Endothelial cell of umbilical vein (primary cell): ENCODE measurements at regions not wholly inside any gene's neighbourhood (a gene's known extent, or its start where the extent isn't known, plus 50 kb on each side); places are given as distances from the start of the nearest gene placed in this dataset.

Experiments used
- BruUV-seq: library from RNA; stranded (reverse); fragments of 400-500 nt; replicated peaks from 2 replicates; lab custom pipeline; 2021; lab: Mats Ljungman, UMichigan
- CTCF ChIA-PET: fragments of 300-600, 350-600 bp; sonication (Branson Sonifier 250); formaldehyde crosslinking; loops from one replicate; lab custom pipeline; 2021; ENCODE audit warnings: antibody characterized with exemption, inconsistent platforms; lab: Charles Lee
- POLR2A ChIA-PET: fragments of 300-600, 350-600 bp; sonication (Branson Sonifier 250); formaldehyde crosslinking; loops from one replicate; lab custom pipeline; 2021; ENCODE audit warnings: antibody characterized with exemption, inconsistent platforms; lab: Charles Lee
- DNase-seq: peaks from one replicate; pipeline ENCODE4 v3.0.0-alpha.2; 2011; ENCODE audit warnings: low read depth, low spot score
- FAIRE-seq: peaks from 2 replicates; lab custom pipeline; 2011; peaks lifted over from hg19 to GRCh38; lab: Jason Lieb, UNC
- H2AFZ ChIP-seq: 2 replicates; pipeline ENCODE4 v1.6.0; 2012; ENCODE audit warnings: low read depth, low read length, control low read depth, inconsistent platforms
- H3K27ac ChIP-seq: 2 replicates; pipeline ENCODE4 v1.5.1; 2011; ENCODE audit warnings: low read depth, mild to moderate bottlenecking, control low read depth, low read length, moderate library complexity; ENCODE audit not compliant: insufficient read depth
- H3K27me3 ChIP-seq, 2 experiments: 2 replicates each; pipeline versions ENCODE4 v1.6.0 to v1.6.1; 2011; ENCODE audit warnings: low read length in 2 of 2, mixed read lengths in 1 of 2; ENCODE audit not compliant: control insufficient read depth in 2 of 2, insufficient read depth in 2 of 2
- H3K36me3 ChIP-seq, 2 experiments: 2 replicates in 1 of 2; 3 replicates in 1 of 2; pipeline ENCODE4 v1.5.1; 2011; ENCODE audit warnings: low read length in 2 of 2, mild to moderate bottlenecking in 1 of 2, moderate library complexity in 1 of 2; ENCODE audit not compliant: control insufficient read depth in 2 of 2, insufficient read depth in 2 of 2; ENCODE audit errors: extremely low read depth in 1 of 2
- H3K4me1 ChIP-seq: 3 replicates; pipeline ENCODE4 v1.5.1; 2011; ENCODE audit warnings: mild to moderate bottlenecking, low read length; ENCODE audit not compliant: control insufficient read depth, insufficient read depth; ENCODE audit errors: extremely low read depth
- H3K4me2 ChIP-seq: 2 replicates; pipeline ENCODE4 v1.6.1; 2011; ENCODE audit warnings: low read length, control low read depth, mixed read lengths; ENCODE audit not compliant: insufficient read depth
- H3K4me3 ChIP-seq, 3 experiments: fragments of 200-600 bp in 1 of 3; sonication (generic), shearing (Covaris generic) in 1 of 3; replicated peaks in 1 of 3; 2 replicates each; pipeline ENCODE4 v1.5.1; 2011 to 2016; ENCODE audit warnings: control low read depth in 3 of 3, low read length in 3 of 3, mild to moderate bottlenecking in 2 of 3, inconsistent platforms in 1 of 3, low read depth in 1 of 3, moderate library complexity in 1 of 3; ENCODE audit not compliant: insufficient read depth in 1 of 3
- H3K79me2 ChIP-seq: 2 replicates; pipeline ENCODE4 v1.6.0; 2012; ENCODE audit warnings: low read length, inconsistent platforms; ENCODE audit not compliant: control insufficient read depth, insufficient read depth
- H3K9ac ChIP-seq: replicated peaks from 2 replicates; pipeline ENCODE3; 2011; ENCODE audit warnings: low read length, control low read depth; ENCODE audit not compliant: insufficient read depth; ENCODE audit errors: extremely low read depth
- H3K9me1 ChIP-seq: replicated peaks from 3 replicates; pipeline ENCODE4 v1.6.0; 2011; ENCODE audit warnings: mild to moderate bottlenecking, low read length; ENCODE audit not compliant: control insufficient read depth, insufficient read depth; ENCODE audit errors: extremely low read depth
- H3K9me3 ChIP-seq: replicated peaks from 2 replicates; pipeline ENCODE4 v1.5.1; 2012; ENCODE audit warnings: low read length, inconsistent platforms; ENCODE audit not compliant: control insufficient read depth, insufficient read depth
- H4K20me1 ChIP-seq: replicated peaks from 2 replicates; pipeline ENCODE3; 2011; ENCODE audit warnings: mild to moderate bottlenecking, low read length; ENCODE audit not compliant: control insufficient read depth, insufficient read depth; ENCODE audit errors: extremely low read depth
- CTCF ChIP-seq, 2 donors: IDR thresholded peaks; 1 replicate in 1 of 2; 2 replicates in 1 of 2; pipeline ENCODE4 v1.5.1; 2011; ENCODE audit warnings: low read length in 2 of 2, mild to moderate bottlenecking in 2 of 2, moderate library complexity in 2 of 2, control low read depth in 1 of 2, inconsistent platforms in 1 of 2, low read depth in 1 of 2; ENCODE audit not compliant: insufficient read depth in 1 of 2; ENCODE audit errors: extremely low read depth in 1 of 2
- EZH2 ChIP-seq: IDR thresholded peaks from 2 replicates; pipeline ENCODE4 v1.6.1; 2012; ENCODE audit warnings: borderline replicate concordance, low read depth, mild to moderate bottlenecking, moderate library complexity, low read length, inconsistent platforms; ENCODE audit not compliant: severe bottlenecking
- FOS ChIP-seq: IDR thresholded peaks from 2 replicates; pipeline ENCODE4 v1.6.1; 2011; ENCODE audit warnings: mild to moderate bottlenecking, low read length, moderate library complexity, borderline replicate concordance; ENCODE audit not compliant: insufficient read depth
- GATA2 ChIP-seq: IDR thresholded peaks from 2 replicates; pipeline ENCODE4 v1.7.0; 2011; ENCODE audit warnings: low read depth, mild to moderate bottlenecking, moderate library complexity, mixed read lengths, low read length; ENCODE audit not compliant: insufficient read length, insufficient read depth
- JUN ChIP-seq: IDR thresholded peaks from 2 replicates; pipeline ENCODE4 v1.6.1; 2011; ENCODE audit warnings: borderline replicate concordance, low read depth; ENCODE audit not compliant: insufficient read length, insufficient read depth
- MAX ChIP-seq: IDR thresholded peaks from 2 replicates; pipeline ENCODE4 v1.6.1; 2011; ENCODE audit not compliant: insufficient read depth, insufficient read length
- MYC ChIP-seq: IDR thresholded peaks from one replicate; pipeline ENCODE4 v1.6.1; 2011; ENCODE audit warnings: mild to moderate bottlenecking, low read depth, low read length
- POLR2A ChIP-seq: IDR thresholded peaks from 2 replicates; pipeline ENCODE4 v1.6.1; 2012; ENCODE audit warnings: low read depth, mild to moderate bottlenecking, control low read depth, low read length
- POLR2AphosphoS5 ChIP-seq: IDR thresholded peaks from 2 replicates; pipeline ENCODE4 v1.6.1; 2012; ENCODE audit warnings: low read depth, mild to moderate bottlenecking, control low read depth, low read length, moderate library complexity; ENCODE audit not compliant: insufficient read depth
- dilution Hi-C: fragments of 300-500 bp; cut with MboI; formaldehyde crosslinking; loops from one replicate; pipeline ENCODE4 v1.15.0; 2019; ENCODE audit warnings: low sequenced_read_pairs; ENCODE audit not compliant: extremely low pct_ligation_motif_present
- intact Hi-C: fragments of 100-400 bp; cut with micrococcal nuclease; formaldehyde crosslinking; loops from one replicate; pipeline ENCODE4 v1.10.0; 2022

GRCh38 chr2:37775908-37776250, 104.4 kb upstream of the CDC42EP3 start:
- dilution Hi-C loops: no loop called here
- POLR2A ChIA-PET: interaction anchor here (0.7 kb wide), 1 partner anchor 131 kb away, joined by 3 read pairs; no protein-coding TSS in a partner anchor

More at GRCh38 chr2:37775908-37776250, 104.4 kb upstream of the CDC42EP3 start:
- no peaks in the 10 kb centered on the region for H3K36me3 ChIP-seq
- no peak overlapping the region for H3K4me3 ChIP-seq
- H3K9me3 ChIP-seq: no peaks in the 10 kb centered on the region
- peak overlapping the region; percentile 19 for H3K9ac ChIP-seq
- H3K9me1 ChIP-seq: no peaks in the 10 kb centered on the region
- H3K4me1 ChIP-seq: peaks cover 35% of the 10 kb centered on the region
- TF ChIP-seq POLR2A (no peak), EZH2 (no peak), GATA2 (no peak), POLR2AphosphoS5 (no peak), MAX (no peak), CTCF (IDR thresholded peaks at IDR 0.05; ENCODE audit: extremely low read depth in 1 of 2, insufficient read depth in 1 of 2, low read depth in 1 of 2, low read length in 2 of 2) (no peak), JUN (no peak), FOS (no peak), MYC (no peak)
- H3K27ac ChIP-seq: peak overlapping the region; percentile 65
- H3K79me2 ChIP-seq: no peaks in the 10 kb centered on the region
- no peak overlapping the region for H3K4me2 ChIP-seq
- BruUV-seq: no TSS peak
- intact Hi-C loops: loop anchor here (5.0 kb wide), 1 partner anchor 104 kb away; the partner anchor contains the start of gene CDC42EP3
- FAIRE-seq (no peak), DNase-seq (no peak)
- H2AFZ ChIP-seq: peak overlapping the region; percentile 53
- no peaks in the 10 kb centered on the region for H3K27me3 ChIP-seq
- CTCF ChIA-PET: interaction anchor here (1.3 to 1.6 kb wide), 4 partner anchors 10 to 56 kb away, joined by 4 to 5 read pairs (median 4); no protein-coding TSS in a partner anchor
- no peaks in the 10 kb centered on the region for H4K20me1 ChIP-seq
